ENCODE measurements at regions not wholly inside any gene's neighbourhood (a gene's known extent, or its start where the extent isn't known, plus 50 kb on each side); places are given as distances from the start of the nearest gene placed in this dataset.
"Not testable (repeated sequence)": the region's sequence is repeated elsewhere in the genome, so short reads cannot be mapped to it uniquely, and the experiment has no call there.

- TF ChIP-seq CTCF (IDR thresholded peaks at IDR 0.05; ENCODE audit: control extremely low read depth, extremely low read depth), result no peak
- Histone ChIP-seq H3K4me1 (ENCODE audit: control insufficient read depth in 5 of 5, insufficient read depth in 5 of 5, low read length in 5 of 5) (no peaks in the 10 kb centered on the region), H3K4me3 (no peak overlapping the region), H3K9ac (ENCODE audit: insufficient read depth in 1 of 2, low read length in 2 of 2) (no peak overlapping the region), H3K36me3 (ENCODE audit: control insufficient read depth in 4 of 4, insufficient read depth in 4 of 4, low read length in 4 of 4) (no peaks in the 10 kb centered on the region), H3K9me3 (ENCODE audit: control insufficient read depth in 4 of 4, insufficient read depth in 3 of 4, low read length in 3 of 4) (no peaks in the 10 kb centered on the region), H3K27ac (ENCODE audit: low read depth in 1 of 2, low read length in 1 of 2) (no peak overlapping the region), H3K27me3 (ENCODE audit: control insufficient read depth in 3 of 3, insufficient read depth in 3 of 3, low read length in 2 of 3) (no peaks in the 10 kb centered on the region)
- WGBS, 2 donors, result 91 to 98% methylated on average over 2 of the region's 2 CpGs
- DNase-seq (no peak), ATAC-seq (ENCODE audit: insufficient read depth, low FRiP score) (no peak)
Observed at GRCh38 chr4:134915355-134915754, 713.8 kb upstream of the PABPC4L start.

- 82 to 83% methylated on average over 7 of the region's 7 CpGs for whole genome bisulfite sequencing, 2 donors
- H3K9me3 ChIP-seq (ENCODE audit: control insufficient read depth in 4 of 4, insufficient read depth in 3 of 4, low read length in 3 of 4); H3K9ac ChIP-seq (ENCODE audit: insufficient read depth in 1 of 2, low read length in 2 of 2); H3K27ac ChIP-seq (ENCODE audit: low read depth in 1 of 2, low read length in 1 of 2); H3K4me3 ChIP-seq; H3K27me3 ChIP-seq (ENCODE audit: control insufficient read depth in 3 of 3, insufficient read depth in 3 of 3, low read length in 2 of 3); H3K36me3 ChIP-seq (ENCODE audit: control insufficient read depth in 4 of 4, insufficient read depth in 4 of 4, low read length in 4 of 4); ATAC-seq (ENCODE audit: insufficient read depth, low FRiP score); H3K4me1 ChIP-seq (ENCODE audit: control insufficient read depth in 5 of 5, insufficient read depth in 5 of 5, low read length in 5 of 5); DNase-seq: not testable (repeated sequence)
Observed at GRCh38 chr4:134914250-134914649, 712.7 kb upstream of the PABPC4L start.

DNA sequence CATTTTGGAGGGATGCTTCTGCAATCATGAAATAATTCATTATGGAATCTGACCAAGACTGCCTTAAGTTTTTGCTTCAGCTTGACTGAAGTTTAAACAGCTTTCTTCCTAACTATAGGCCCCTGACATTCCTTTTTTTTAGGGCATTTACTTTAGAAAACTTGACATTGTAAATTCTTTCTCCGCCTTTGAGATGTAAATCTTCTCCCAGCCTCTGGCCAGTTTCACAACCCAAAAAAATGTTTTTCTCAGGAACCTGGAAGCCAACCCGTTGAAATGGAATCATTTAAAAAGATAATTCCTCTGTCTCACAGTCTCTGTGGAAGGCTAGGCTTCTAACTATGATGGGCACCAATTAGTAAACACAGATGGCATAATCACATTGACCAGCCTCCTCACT is 710.4 kb upstream of the PABPC4L start:
- DNase-seq (no peak), ATAC-seq (ENCODE audit: insufficient read depth, low FRiP score) (no peak)
- H3K4me3 ChIP-seq, result no peak overlapping the region
- no peak for TF ChIP-seq CTCF (IDR thresholded peaks at IDR 0.05; ENCODE audit: control extremely low read depth, extremely low read depth)
- H3K9me3 ChIP-seq (ENCODE audit: control insufficient read depth in 4 of 4, insufficient read depth in 3 of 4, low read length in 3 of 4), result no peaks in the 10 kb centered on the region
- no peaks in the 10 kb centered on the region for H3K36me3 ChIP-seq (ENCODE audit: control insufficient read depth in 4 of 4, insufficient read depth in 4 of 4, low read length in 4 of 4)
- WGBS, 2 donors, result 54 to 56% methylated on average over 2 of the region's 2 CpGs
- H3K27ac ChIP-seq (ENCODE audit: low read depth in 1 of 2, low read length in 1 of 2), result no peak overlapping the region
- no peaks in the 10 kb centered on the region for H3K27me3 ChIP-seq (ENCODE audit: control insufficient read depth in 3 of 3, insufficient read depth in 3 of 3, low read length in 2 of 3)
- H3K9ac ChIP-seq (ENCODE audit: insufficient read depth in 1 of 2, low read length in 2 of 2), result no peak overlapping the region
- H3K4me1 ChIP-seq (ENCODE audit: control insufficient read depth in 5 of 5, insufficient read depth in 5 of 5, low read length in 5 of 5), result no peaks in the 10 kb centered on the region

- Histone ChIP-seq H3K9ac (ENCODE audit: insufficient read depth in 1 of 2, low read length in 2 of 2) (no peak overlapping the region), H3K27me3 (ENCODE audit: control insufficient read depth in 3 of 3, insufficient read depth in 3 of 3, low read length in 2 of 3) (no peaks in the 10 kb centered on the region), H3K4me1 (ENCODE audit: control insufficient read depth in 5 of 5, insufficient read depth in 5 of 5, low read length in 5 of 5) (no peaks in the 10 kb centered on the region), H3K4me3 (no peak overlapping the region), H3K27ac (ENCODE audit: low read depth in 1 of 2, low read length in 1 of 2) (no peak overlapping the region), H3K36me3 (ENCODE audit: control insufficient read depth in 4 of 4, insufficient read depth in 4 of 4, low read length in 4 of 4) (no peaks in the 10 kb centered on the region), H3K9me3 (ENCODE audit: control insufficient read depth in 4 of 4, insufficient read depth in 3 of 4, low read length in 3 of 4) (no peaks in the 10 kb centered on the region)
- ATAC-seq (ENCODE audit: insufficient read depth, low FRiP score) (no peak), DNase-seq (peak in 2 of 3 donors; percentile 9 to 39)
- TF ChIP-seq CTCF (IDR thresholded peaks at IDR 0.05; ENCODE audit: control extremely low read depth, extremely low read depth), result no peak
- WGBS, 2 donors, result 61 to 65% methylated on average over 2 of the region's 2 CpGs
Observed at GRCh38 chr4:134906404-134907023, 704.9 kb upstream of the PABPC4L start.
